Neutrophil (primary cell): ENCODE measurements at regions not wholly inside any gene's neighbourhood (a gene's known extent, or its start where the extent isn't known, plus 50 kb on each side); places are given as distances from the start of the nearest gene placed in this dataset.

Experiments
- H3K27ac ChIP-seq: fragments of 200-600 bp; sonication (generic); 2 replicates; pipeline ENCODE4 v1.5.1; 2016; ENCODE audit warnings: mild to moderate bottlenecking, moderate library complexity
- H3K27me3 ChIP-seq: fragments of 200-600 bp; sonication (generic); 2 replicates; pipeline ENCODE4 v1.6.0; 2016; ENCODE audit warnings: mild to moderate bottlenecking
- H3K36me3 ChIP-seq: fragments of 200-600 bp; sonication (generic); 2 replicates; pipeline ENCODE4 v1.5.1; 2017
- H3K4me1 ChIP-seq, 2 experiments: fragments of 200-600 bp in 1 of 2; sonication (generic) in 1 of 2; 1 replicate in 1 of 2; 2 replicates in 1 of 2; pipeline versions ENCODE4 v1.5.1 to v1.6.1; 2013 to 2016; ENCODE audit warnings: low read depth in 1 of 2, low read length in 1 of 2, mild to moderate bottlenecking in 1 of 2, moderate library complexity in 1 of 2; ENCODE audit not compliant: control insufficient read depth in 1 of 2, insufficient read depth in 1 of 2
- H3K4me3 ChIP-seq, 2 experiments: fragments of 200-600 bp in 1 of 2; sonication (generic) in 1 of 2; 1 replicate in 1 of 2; 2 replicates in 1 of 2; pipeline ENCODE4 v1.5.1; 2013 to 2016; ENCODE audit warnings: low read depth in 1 of 2, low read length in 1 of 2, mild to moderate bottlenecking in 1 of 2, moderate library complexity in 1 of 2
- H3K9me3 ChIP-seq: fragments of 200-600 bp; sonication (generic); 2 replicates; pipeline ENCODE4 v1.5.1; 2016
- TF ChIP-seq, protein P1 (sequence below): fragments of 200-600 bp; sonication (generic); IDR thresholded peaks from 2 replicates; pipeline ENCODE4 v1.5.1; 2016; ENCODE audit warnings: antibody characterized with exemption

DNA sequence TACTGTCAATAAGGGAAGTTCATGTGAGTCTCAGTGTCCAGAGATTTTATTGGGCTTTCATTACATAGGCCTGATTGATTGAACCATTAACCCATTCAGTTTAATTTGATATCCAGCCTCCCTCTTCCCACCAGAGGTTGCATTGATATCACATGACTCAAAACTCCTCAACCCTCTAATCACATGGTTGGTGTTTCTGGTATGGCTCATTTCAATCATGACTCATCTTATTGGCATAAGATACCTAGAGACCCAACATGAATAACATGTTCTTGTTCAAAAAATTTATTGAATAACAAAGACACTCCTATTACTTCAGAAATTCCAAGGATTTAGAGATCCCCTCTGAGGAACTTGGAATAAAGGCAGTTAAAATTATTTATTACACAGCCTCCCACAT lies 982.2 kb downstream of the TLE1 start:
- no peaks in the 10 kb centered on the region for H3K4me1 ChIP-seq
- no peaks in the 10 kb centered on the region for H3K27me3 ChIP-seq
- no peak overlapping the region for H3K4me3 ChIP-seq
- TF ChIP-seq, protein P1, sequence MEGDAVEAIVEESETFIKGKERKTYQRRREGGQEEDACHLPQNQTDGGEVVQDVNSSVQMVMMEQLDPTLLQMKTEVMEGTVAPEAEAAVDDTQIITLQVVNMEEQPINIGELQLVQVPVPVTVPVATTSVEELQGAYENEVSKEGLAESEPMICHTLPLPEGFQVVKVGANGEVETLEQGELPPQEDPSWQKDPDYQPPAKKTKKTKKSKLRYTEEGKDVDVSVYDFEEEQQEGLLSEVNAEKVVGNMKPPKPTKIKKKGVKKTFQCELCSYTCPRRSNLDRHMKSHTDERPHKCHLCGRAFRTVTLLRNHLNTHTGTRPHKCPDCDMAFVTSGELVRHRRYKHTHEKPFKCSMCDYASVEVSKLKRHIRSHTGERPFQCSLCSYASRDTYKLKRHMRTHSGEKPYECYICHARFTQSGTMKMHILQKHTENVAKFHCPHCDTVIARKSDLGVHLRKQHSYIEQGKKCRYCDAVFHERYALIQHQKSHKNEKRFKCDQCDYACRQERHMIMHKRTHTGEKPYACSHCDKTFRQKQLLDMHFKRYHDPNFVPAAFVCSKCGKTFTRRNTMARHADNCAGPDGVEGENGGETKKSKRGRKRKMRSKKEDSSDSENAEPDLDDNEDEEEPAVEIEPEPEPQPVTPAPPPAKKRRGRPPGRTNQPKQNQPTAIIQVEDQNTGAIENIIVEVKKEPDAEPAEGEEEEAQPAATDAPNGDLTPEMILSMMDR = no peak
- H3K9me3 ChIP-seq = no peaks in the 10 kb centered on the region
- no peaks in the 10 kb centered on the region for H3K36me3 ChIP-seq
- no peak overlapping the region for H3K27ac ChIP-seq

DNA sequence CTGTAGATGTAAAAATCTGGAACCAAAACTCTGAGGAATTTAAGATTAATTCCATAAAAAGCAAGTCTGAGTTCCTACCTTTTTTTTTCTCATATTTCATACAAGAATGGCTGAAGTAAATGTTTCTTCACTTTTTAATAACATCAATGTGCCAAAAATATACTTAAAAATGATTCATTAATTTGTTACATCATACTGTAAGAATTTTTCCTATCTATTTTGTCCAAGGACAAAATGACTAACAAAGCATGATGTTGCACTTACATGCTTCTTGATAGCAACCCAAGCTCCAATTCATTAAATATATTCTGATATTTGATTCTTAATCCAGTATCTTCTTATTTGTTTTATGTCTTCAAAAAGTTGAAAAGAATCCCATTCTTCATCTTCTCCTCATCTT lies 988.3 kb downstream of the TLE1 start:
- Histone ChIP-seq H3K36me3 (no peaks in the 10 kb centered on the region), H3K27ac (no peak overlapping the region), H3K4me1 (no peaks in the 10 kb centered on the region), H3K4me3 (no peak overlapping the region), H3K27me3 (no peaks in the 10 kb centered on the region), H3K9me3 (no peaks in the 10 kb centered on the region)
- TF ChIP-seq, protein P1 = no peak

- TF ChIP-seq, protein P1 = no peak
- Histone ChIP-seq H3K4me1 (no peaks in the 10 kb centered on the region), H3K9me3 (no peaks in the 10 kb centered on the region), H3K27me3 (no peaks in the 10 kb centered on the region), H3K36me3 (no peaks in the 10 kb centered on the region), H3K27ac (no peak overlapping the region), H3K4me3 (no peak overlapping the region)
These were observed 989.8 kb downstream of the TLE1 start for GRCh38 chr9:80699511-80699998.

DNA sequence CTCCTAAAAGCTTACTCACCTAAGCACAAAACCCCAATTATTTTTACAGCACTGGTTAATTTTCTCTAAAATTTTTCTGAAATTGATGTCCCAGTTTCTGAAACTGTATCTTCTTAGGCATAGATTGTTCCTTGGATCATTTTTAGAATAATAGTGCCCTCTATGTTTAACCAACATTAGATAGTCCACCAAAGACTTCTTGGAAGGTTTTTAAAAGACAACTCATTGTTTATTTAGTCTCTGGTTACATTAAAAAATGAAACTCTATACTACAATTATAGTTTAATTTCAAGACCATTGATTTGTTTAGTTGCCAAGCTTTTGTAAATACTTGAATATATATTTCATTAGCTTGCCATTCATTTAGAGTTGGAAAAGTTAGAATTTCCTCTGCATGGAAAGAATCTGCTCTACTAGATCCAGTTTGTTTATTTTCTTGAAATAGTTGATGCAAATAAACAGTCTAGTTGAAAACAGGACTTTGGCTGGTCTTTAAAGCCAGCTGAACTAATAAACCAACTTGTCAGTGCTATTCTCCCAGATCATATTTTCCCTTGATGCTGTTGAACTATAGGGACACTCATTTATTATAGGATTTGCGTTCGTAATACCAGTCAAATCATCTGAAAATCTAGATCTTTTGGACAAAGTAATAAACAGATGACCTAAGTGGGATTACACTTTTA lies 990.5 kb downstream of the TLE1 start:
- H3K27ac ChIP-seq = no peak overlapping the region
- no peak overlapping the region for H3K4me3 ChIP-seq
- TF ChIP-seq, protein P1 = no peak
- no peaks in the 10 kb centered on the region for H3K27me3 ChIP-seq
- H3K4me1 ChIP-seq = no peaks in the 10 kb centered on the region
- H3K9me3 ChIP-seq = no peaks in the 10 kb centered on the region
- no peaks in the 10 kb centered on the region for H3K36me3 ChIP-seq

DNA sequence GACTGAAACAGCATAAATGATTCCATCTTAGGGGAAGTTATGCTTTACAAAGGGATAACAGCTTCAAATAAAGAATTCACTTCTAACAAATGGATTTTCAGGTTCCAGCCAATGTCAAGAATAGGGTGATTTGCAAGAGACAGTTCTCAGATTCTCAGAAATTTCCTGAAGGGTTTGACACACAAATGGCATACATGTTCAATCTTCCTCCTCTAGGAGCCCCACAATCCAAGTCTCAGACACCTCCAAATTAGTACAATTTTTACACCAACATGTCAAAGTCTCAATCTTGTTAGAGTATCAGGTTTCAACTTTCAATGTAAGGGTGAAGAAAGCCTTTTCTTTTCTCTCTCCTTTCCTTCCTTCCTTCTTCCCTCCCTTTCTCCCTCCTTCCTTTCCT lies 996.6 kb downstream of the TLE1 start:
- TF ChIP-seq, protein P1 = no peak
- Histone ChIP-seq H3K4me1 (no peaks in the 10 kb centered on the region), H3K27me3 (no peaks in the 10 kb centered on the region), H3K36me3 (no peaks in the 10 kb centered on the region), H3K9me3 (no peaks in the 10 kb centered on the region), H3K27ac (no peak overlapping the region), H3K4me3 (no peak overlapping the region)
